Spleen (tissue), 11 donors: ENCODE measurements at regions not wholly inside any gene's neighbourhood (a gene's known extent, or its start where the extent isn't known, plus 50 kb on each side); places are given as distances from the start of the nearest gene placed in this dataset.
A peak's percentile ranks its signal among the peaks of the same experiment; 100 is the strongest.

Source experiments
- DNase-seq: peaks from one replicate; pipeline ENCODE4 v3.0.0-alpha.2; 2020
- H3K27ac ChIP-seq, 8 donors: fragments of 200-600 bp; sonication (generic) in 7 of 8; 1 replicate in 4 of 8; 2 replicates in 4 of 8; pipeline versions ENCODE4 v1.5.0 to v1.8.0; 2016 to 2021; ENCODE audit warnings: inconsistent platforms in 4 of 8, mild to moderate bottlenecking in 4 of 8, moderate library complexity in 1 of 8
- H3K27me3 ChIP-seq, 7 donors: fragments of 200-600 bp; sonication (generic) in 6 of 7; replicated peaks in 1 of 7; 1 replicate in 4 of 7; 2 replicates in 3 of 7; pipeline versions ENCODE4 v1.5.0 to v1.8.0; 2016 to 2021; ENCODE audit warnings: inconsistent platforms in 3 of 7, mild to moderate bottlenecking in 1 of 7
- H3K36me3 ChIP-seq, 6 donors: fragments of 200-600 bp; sonication (generic) in 5 of 6; 1 replicate in 4 of 6; 2 replicates in 2 of 6; pipeline versions ENCODE4 v1.5.0 to v1.8.0; 2016 to 2021; ENCODE audit warnings: inconsistent platforms in 2 of 6
- H3K4me1 ChIP-seq, 6 donors: fragments of 200-600 bp; sonication (generic) in 5 of 6; 1 replicate in 3 of 6; 2 replicates in 3 of 6; pipeline versions ENCODE4 v1.5.0 to v1.8.0; 2016 to 2021; ENCODE audit warnings: inconsistent platforms in 3 of 6
- H3K4me3 ChIP-seq, 8 donors: fragments of 200-600 bp; sonication (generic) in 7 of 8; 1 replicate in 4 of 8; 2 replicates in 4 of 8; pipeline versions ENCODE4 v1.5.0 to v1.8.0; 2016 to 2021; ENCODE audit warnings: inconsistent platforms in 4 of 8, mild to moderate bottlenecking in 4 of 8, moderate library complexity in 2 of 8
- H3K9me3 ChIP-seq, 8 donors: fragments of 200-600 bp; sonication (generic) in 7 of 8; 1 replicate in 4 of 8; 2 replicates in 4 of 8; pipeline versions ENCODE4 v1.5.0 to v1.8.0; 2016 to 2021; ENCODE audit warnings: inconsistent platforms in 4 of 8
- POLR2A ChIP-seq, 3 donors: fragments of 450-650 bp; IDR thresholded peaks; one replicate each; pipeline ENCODE4 v1.5.1; 2017; ENCODE audit warnings: antibody characterized with exemption in 3 of 3, mild to moderate bottlenecking in 1 of 3
- POLR2AphosphoS5 ChIP-seq, 3 donors: sonication (generic); formaldehyde crosslinking; IDR thresholded peaks; one replicate each; pipeline ENCODE4 v1.5.1; 2017; ENCODE audit warnings: antibody characterized with exemption in 3 of 3
- WGBS, 5 donors: extraction: QIAGEN DNeasy Blood & Tissue Kit in 3 of 5; methylation state at CpG; one replicate each; pipeline versions ENCODE4 v1.1.5 to v1.1.7; 2013 to 2018; 5-methylcytosine and 5-hydroxymethylcytosine counted together
- intact Hi-C: fragments of 100-400 bp; cut with DNase I; formaldehyde crosslinking; loops from one replicate; pipeline ENCODE4 v1.15.0; 2023; ENCODE audit warnings: low total_unique reads
- TF ChIP-seq, protein P1 (sequence below), 11 experiments: fragments of 200-600 bp in 7 of 11; fragments of 450-650 bp in 4 of 11; sonication (generic) in 4 of 11; IDR thresholded peaks in 8 of 11; conservative IDR thresholded peaks in 3 of 11; 1 replicate in 7 of 11; 2 replicates in 4 of 11; pipeline versions ENCODE4 v1.4.0 to v1.8.0; 2016 to 2021; ENCODE audit warnings: antibody characterized with exemption in 11 of 11, inconsistent platforms in 4 of 11, mild to moderate bottlenecking in 1 of 11
- donor health status: healthy with polysubstance abuse.
- donor health status: DM: no; HTN: no; CAD: no; lungs with moderate emphysema.
- donor health status: DM: no; HTN: no; CAD: no.
- donor health status: Bipolar disorder and iron deficiency.
- donor health status: healthy.
- donor health status: DM: no; HTN: no; CAD: no.
- donor health status: DM: yes; HTN: yes; CAD: no.

DNA sequence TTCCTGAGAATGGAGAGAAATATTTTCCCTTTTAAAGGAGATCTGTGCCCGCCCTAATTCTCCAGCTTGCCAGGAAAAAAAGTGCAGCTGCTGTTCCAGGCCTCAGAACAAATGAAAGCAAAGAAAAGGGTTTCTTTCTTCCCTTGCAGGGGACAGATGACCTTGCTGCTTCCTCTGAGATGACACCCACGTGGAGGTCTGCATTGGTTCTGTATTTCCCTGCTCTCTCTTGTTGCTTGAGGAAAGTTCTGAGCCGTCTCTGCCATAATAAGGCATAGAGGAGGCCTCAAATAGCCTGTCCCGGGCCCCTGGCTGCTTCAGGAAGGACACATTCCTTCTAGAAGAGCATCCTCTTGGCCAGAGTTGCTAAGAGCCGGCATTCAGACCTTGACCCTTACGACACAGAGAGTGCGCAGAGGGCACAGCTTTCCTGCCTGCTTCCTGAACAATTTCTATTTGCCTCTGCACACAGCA is 501.8 kb upstream of the SULF2 start:
- H3K4me3 ChIP-seq, result no peak overlapping the region
- no peak for TF ChIP-seq POLR2A (IDR thresholded peaks at IDR 0.05)
- TF ChIP-seq, protein P1, sequence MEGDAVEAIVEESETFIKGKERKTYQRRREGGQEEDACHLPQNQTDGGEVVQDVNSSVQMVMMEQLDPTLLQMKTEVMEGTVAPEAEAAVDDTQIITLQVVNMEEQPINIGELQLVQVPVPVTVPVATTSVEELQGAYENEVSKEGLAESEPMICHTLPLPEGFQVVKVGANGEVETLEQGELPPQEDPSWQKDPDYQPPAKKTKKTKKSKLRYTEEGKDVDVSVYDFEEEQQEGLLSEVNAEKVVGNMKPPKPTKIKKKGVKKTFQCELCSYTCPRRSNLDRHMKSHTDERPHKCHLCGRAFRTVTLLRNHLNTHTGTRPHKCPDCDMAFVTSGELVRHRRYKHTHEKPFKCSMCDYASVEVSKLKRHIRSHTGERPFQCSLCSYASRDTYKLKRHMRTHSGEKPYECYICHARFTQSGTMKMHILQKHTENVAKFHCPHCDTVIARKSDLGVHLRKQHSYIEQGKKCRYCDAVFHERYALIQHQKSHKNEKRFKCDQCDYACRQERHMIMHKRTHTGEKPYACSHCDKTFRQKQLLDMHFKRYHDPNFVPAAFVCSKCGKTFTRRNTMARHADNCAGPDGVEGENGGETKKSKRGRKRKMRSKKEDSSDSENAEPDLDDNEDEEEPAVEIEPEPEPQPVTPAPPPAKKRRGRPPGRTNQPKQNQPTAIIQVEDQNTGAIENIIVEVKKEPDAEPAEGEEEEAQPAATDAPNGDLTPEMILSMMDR (IDR thresholded peaks at IDR 0.05 in 8 of 11, conservative IDR thresholded peaks at IDR 0.05 in 3 of 11), result no peak
- no peak for TF ChIP-seq POLR2AphosphoS5 (IDR thresholded peaks at IDR 0.05)
- H3K27ac ChIP-seq, result peak overlapping the region in 4 of 8 donors; percentile 11 to 31 (median 30)
- H3K36me3 ChIP-seq, result no peaks in the 10 kb centered on the region
- no peaks in the 10 kb centered on the region for H3K9me3 ChIP-seq
- 38 to 57% (median 47%) methylated on average over 7 of the region's 7 CpGs for WGBS, 5 donors
- H3K4me1 ChIP-seq, result peaks cover 5 to 17% (median 10%) of the 10 kb centered on the region in 6 donors
- H3K27me3 ChIP-seq, result peaks cover 0 to 20% (median 0%) of the 10 kb centered on the region in 7 donors
- intact Hi-C loops, result no loop called here
- DNase-seq, result no peak

DNA sequence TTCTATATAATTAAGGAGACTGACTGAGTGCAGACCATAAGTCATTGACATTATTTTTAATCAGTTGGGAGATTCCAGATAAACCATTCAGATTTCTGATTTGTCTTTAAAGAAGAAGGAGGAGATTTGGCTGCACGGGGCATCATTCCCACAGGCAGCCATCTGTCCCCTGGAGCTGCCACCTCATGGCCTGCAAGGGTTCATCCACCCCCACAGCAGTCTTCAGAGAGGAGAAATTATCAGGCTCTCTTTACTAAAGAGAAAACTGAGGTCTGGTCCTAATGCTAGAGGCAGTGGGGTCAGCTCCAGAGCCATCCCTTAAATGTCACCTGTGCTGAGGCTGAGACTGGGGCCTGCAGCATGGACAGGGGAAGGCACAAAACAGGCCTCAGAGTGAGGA is 501.3 kb upstream of the SULF2 start:
- peaks cover 0 to 20% (median 0%) of the 10 kb centered on the region in 7 donors for H3K27me3 ChIP-seq
- TF ChIP-seq, protein P1 (IDR thresholded peaks at IDR 0.05 in 8 of 11, conservative IDR thresholded peaks at IDR 0.05 in 3 of 11), result no peak
- TF ChIP-seq POLR2AphosphoS5 (IDR thresholded peaks at IDR 0.05) (no peak), POLR2A (IDR thresholded peaks at IDR 0.05) (no peak)
- H3K36me3 ChIP-seq, result no peaks in the 10 kb centered on the region
- peak overlapping the region in 2 of 8 donors; percentile 29 to 31 for H3K27ac ChIP-seq
- H3K4me1 ChIP-seq, result peaks cover 5 to 17% (median 10%) of the 10 kb centered on the region in 6 donors
- WGBS, 5 donors, result 57 to 74% (median 67%) methylated on average over 1 of the region's 1 CpG
- H3K9me3 ChIP-seq, result no peaks in the 10 kb centered on the region
- no peak overlapping the region for H3K4me3 ChIP-seq
- intact Hi-C loops, result no loop called here
- DNase-seq, result no peak

DNA sequence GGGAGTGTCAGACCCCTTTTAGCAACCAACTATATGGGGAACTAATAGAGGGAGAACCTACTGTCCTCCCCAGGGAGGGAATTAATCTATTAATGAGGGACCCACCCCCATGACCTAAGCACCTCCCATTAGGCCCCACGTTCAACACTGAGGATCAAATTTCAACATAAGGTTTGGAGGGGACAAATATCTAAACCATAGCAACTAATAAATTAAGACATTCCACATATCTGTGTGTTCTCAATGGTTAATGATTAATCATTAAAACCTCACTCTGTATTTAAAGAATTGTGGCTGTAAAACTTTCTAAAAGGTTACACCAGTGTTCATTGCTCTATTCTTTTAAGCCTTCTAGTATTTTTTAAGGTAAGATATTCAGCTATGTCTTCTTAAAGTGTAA is 500.4 kb upstream of the SULF2 start:
- WGBS, 5 donors, result 45 to 56% (median 50%) methylated on average over 1 of the region's 1 CpG
- H3K9me3 ChIP-seq, result no peaks in the 10 kb centered on the region
- H3K4me1 ChIP-seq, result peaks cover 5 to 17% (median 10%) of the 10 kb centered on the region in 6 donors
- H3K36me3 ChIP-seq, result no peaks in the 10 kb centered on the region
- H3K27me3 ChIP-seq, result peaks cover 0 to 27% (median 0%) of the 10 kb centered on the region in 7 donors
- no peak for DNase-seq
- TF ChIP-seq POLR2AphosphoS5 (IDR thresholded peaks at IDR 0.05), result no peak
- TF ChIP-seq POLR2A (IDR thresholded peaks at IDR 0.05), result no peak
- TF ChIP-seq, protein P1 (IDR thresholded peaks at IDR 0.05 in 8 of 11, conservative IDR thresholded peaks at IDR 0.05 in 3 of 11), result no peak
- H3K4me3 ChIP-seq, result no peak overlapping the region
- no peak overlapping the region for H3K27ac ChIP-seq
- intact Hi-C loops, result no loop called here

DNA sequence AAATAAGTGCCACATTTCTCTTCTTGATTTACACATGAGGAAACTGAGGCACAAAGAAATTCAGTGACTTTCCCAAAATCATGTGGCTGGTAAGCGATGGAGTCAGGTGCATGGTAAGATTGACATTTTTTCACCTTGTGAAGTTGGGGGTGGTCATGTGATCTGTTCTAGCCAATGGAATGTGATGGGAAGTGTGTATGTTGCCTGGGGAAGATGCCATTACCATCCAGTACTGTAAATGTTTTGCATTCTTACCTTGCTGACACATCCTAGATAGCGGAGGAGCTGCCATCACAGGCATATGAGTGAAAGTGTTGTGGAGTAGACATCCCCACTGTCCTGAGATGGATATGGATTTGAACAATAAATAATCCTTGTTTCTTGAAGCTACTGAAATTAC is 499.6 kb upstream of the SULF2 start:
- intact Hi-C loops, result no loop called here
- no peak for DNase-seq
- Histone ChIP-seq H3K27ac (no peak overlapping the region), H3K4me3 (no peak overlapping the region), H3K9me3 (no peaks in the 10 kb centered on the region), H3K27me3 (peaks cover 0 to 19% (median 0%) of the 10 kb centered on the region in 7 donors), H3K36me3 (no peaks in the 10 kb centered on the region), H3K4me1 (peaks cover 5 to 17% (median 10%) of the 10 kb centered on the region in 6 donors)
- no peak for TF ChIP-seq POLR2A (IDR thresholded peaks at IDR 0.05)
- TF ChIP-seq POLR2AphosphoS5 (IDR thresholded peaks at IDR 0.05), result no peak
- TF ChIP-seq, protein P1 (IDR thresholded peaks at IDR 0.05 in 8 of 11, conservative IDR thresholded peaks at IDR 0.05 in 3 of 11), result no peak
- WGBS, 5 donors, result 90 to 97% (median 95%) methylated on average over 2 of the region's 2 CpGs
